SK-N-SH (cell line): ENCODE measurements at regions not wholly inside any gene's neighbourhood (a gene's known extent, or its start where the extent isn't known, plus 50 kb on each side); places are given as distances from the start of the nearest gene placed in this dataset.
A peak's percentile ranks its signal among the peaks of the same experiment; 100 is the strongest.

ENCODE experiments used
- CTCF ChIA-PET: fragments of 300-600, 350-600 bp; formaldehyde crosslinking; extraction: SDS; loops from one replicate; lab custom pipeline; 2021; lab: Yijun Ruan, JAX
- POLR2A ChIA-PET: fragments of 350-600 bp; sonication (Branson Sonifier 250); formaldehyde crosslinking; extraction: SDS; loops from one replicate; lab custom pipeline; 2020; ENCODE audit warnings: antibody characterized with exemption, inconsistent platforms; lab: Yijun Ruan, JAX
- DNase-seq: peaks from one replicate; pipeline ENCODE4 v3.0.0; 2012
- H2AFZ ChIP-seq: fragments of 200-600 bp; sonication (generic); 2 replicates; pipeline ENCODE4 v1.8.1; 2016; ENCODE audit warnings: antibody characterized with exemption, mild to moderate bottlenecking, low read depth
- H3F3A ChIP-seq: fragments of 200-600 bp; sonication (generic); replicated peaks from 2 replicates; pipeline ENCODE3; 2016; ENCODE audit warnings: antibody characterized with exemption, mild to moderate bottlenecking; ENCODE audit not compliant: insufficient read depth
- H3K27ac ChIP-seq, 2 experiments: fragments of 200-500 bp in 1 of 2; fragments of 200-600 bp in 1 of 2; sonication (Bioruptor generic) in 1 of 2; sonication (generic), shearing (Covaris generic) in 1 of 2; 2 replicates each; pipeline versions ENCODE4 v1.5.1 to v1.6.1; 2014 to 2016; ENCODE audit warnings: low read depth in 2 of 2, inconsistent platforms in 1 of 2, low read length in 1 of 2, mild to moderate bottlenecking in 1 of 2, mixed read lengths in 1 of 2
- H3K27me3 ChIP-seq: fragments of 200-600 bp; sonication (generic), shearing (Covaris generic); 2 replicates; pipeline ENCODE4 v1.6.1; 2016; ENCODE audit warnings: mixed run types; ENCODE audit not compliant: insufficient read depth
- H3K36me3 ChIP-seq, 2 experiments: fragments of 200-500 bp in 1 of 2; fragments of 200-600 bp in 1 of 2; sonication (Bioruptor generic) in 1 of 2; sonication (generic) in 1 of 2; replicated peaks in 1 of 2; 2 replicates each; pipeline versions ENCODE3 to v1.5.1; 2014 to 2016; ENCODE audit warnings: low read length in 1 of 2, mild to moderate bottlenecking in 1 of 2; ENCODE audit not compliant: insufficient read depth in 2 of 2, control insufficient read depth in 1 of 2
- H3K4me1 ChIP-seq, 2 experiments: fragments of 200-500 bp in 1 of 2; fragments of 200-600 bp in 1 of 2; sonication (Bioruptor generic) in 1 of 2; sonication (generic), shearing (Covaris generic) in 1 of 2; 2 replicates each; pipeline versions ENCODE4 v1.5.1 to v1.6.1; 2014 to 2016; ENCODE audit warnings: low read depth in 1 of 2, low read length in 1 of 2, mixed run types in 1 of 2; ENCODE audit not compliant: insufficient read depth in 2 of 2, control insufficient read depth in 1 of 2
- H3K4me2 ChIP-seq: fragments of 200-600 bp; sonication (generic), shearing (Covaris generic); 2 replicates; pipeline ENCODE4 v1.6.1; 2017; ENCODE audit warnings: mixed run types
- H3K4me3 ChIP-seq, 2 experiments: fragments of 200-500 bp in 1 of 2; fragments of 200-600 bp in 1 of 2; sonication (Bioruptor generic) in 1 of 2; sonication (generic), shearing (Covaris generic) in 1 of 2; 2 replicates each; pipeline versions ENCODE4 v1.5.1 to v1.8.1; 2014 to 2016; ENCODE audit warnings: low read depth in 2 of 2, inconsistent platforms in 1 of 2, low read length in 1 of 2, mild to moderate bottlenecking in 1 of 2, mixed read lengths in 1 of 2, moderate library complexity in 1 of 2
- H3K79me2 ChIP-seq: fragments of 200-600 bp; sonication (generic); 2 replicates; pipeline ENCODE4 v1.8.1; 2017; ENCODE audit warnings: mild to moderate bottlenecking; ENCODE audit not compliant: insufficient read depth
- H3K9ac ChIP-seq: fragments of 200-600 bp; sonication (generic); 2 replicates; pipeline ENCODE4 v1.6.1; 2017; ENCODE audit warnings: mixed run types
- H3K9me2 ChIP-seq: fragments of 200-600 bp; sonication (generic); 2 replicates; pipeline ENCODE4 v1.6.1; 2017; ENCODE audit warnings: mixed run types
- H3K9me3 ChIP-seq: fragments of 200-600 bp; sonication (generic); 2 replicates; pipeline ENCODE4 v1.6.1; 2017; ENCODE audit warnings: mixed run types, mild to moderate bottlenecking, moderate library complexity
- H4K20me1 ChIP-seq: fragments of 200-600 bp; sonication (generic); 2 replicates; pipeline ENCODE4 v1.6.1; 2017; ENCODE audit warnings: mild to moderate bottlenecking, mixed run types; ENCODE audit not compliant: insufficient read depth
- CHD2 ChIP-seq: fragments of 150-350 bp; IDR thresholded peaks from 2 replicates; pipeline ENCODE4 v1.6.1; 2018; ENCODE audit warnings: low read length; ENCODE audit not compliant: partially characterized antibody
- ELF1 ChIP-seq: IDR thresholded peaks from 2 replicates; pipeline ENCODE4 v1.4.0; 2012
- EZH2phosphoT487 ChIP-seq: fragments of 200-600 bp; sonication (generic); IDR thresholded peaks from 2 replicates; pipeline ENCODE4 v1.6.1; 2017; ENCODE audit warnings: low read depth, mixed run types, mild to moderate bottlenecking, antibody characterized with exemption, moderate library complexity, borderline replicate concordance
- GATA2 ChIP-seq: sonication (generic); formaldehyde crosslinking; IDR thresholded peaks from 2 replicates; pipeline ENCODE4 v1.5.0; 2020; ENCODE audit warnings: mild to moderate bottlenecking, missing genetic modification reagents
- JUND ChIP-seq: IDR thresholded peaks from 2 replicates; pipeline ENCODE4 v1.4.0; 2012
- MEF2A ChIP-seq: IDR thresholded peaks from 2 replicates; pipeline ENCODE4 v1.4.0; 2012; ENCODE audit warnings: low read depth, borderline replicate concordance
- MXI1 ChIP-seq: IDR thresholded peaks from 2 replicates; pipeline ENCODE4 v1.6.1; 2012; ENCODE audit warnings: mild to moderate bottlenecking, low read depth, low read length, improper control_type of control experiment
- NFIC ChIP-seq: IDR thresholded peaks from 2 replicates; pipeline ENCODE4 v1.4.0; 2012; ENCODE audit warnings: borderline replicate concordance
- NRF1 ChIP-seq: IDR thresholded peaks from 2 replicates; pipeline ENCODE4 v1.6.1; 2012; ENCODE audit warnings: low read depth, mild to moderate bottlenecking, low read length
- POLR2AphosphoS5 ChIP-seq: IDR thresholded peaks from 2 replicates; pipeline ENCODE4 v1.6.1; 2012; ENCODE audit warnings: low read depth, low read length
- RCOR1 ChIP-seq: fragments of 150-350 bp; IDR thresholded peaks from 2 replicates; pipeline ENCODE4 v1.6.1; 2017; ENCODE audit warnings: antibody characterized with exemption, low read length
- RFX5 ChIP-seq: IDR thresholded peaks from 2 replicates; pipeline ENCODE4 v1.6.1; 2012; ENCODE audit warnings: mild to moderate bottlenecking, improper control_type of control experiment, low read length
- RXRA ChIP-seq: IDR thresholded peaks from 2 replicates; pipeline ENCODE4 v1.4.0; 2012; ENCODE audit warnings: low read depth, mild to moderate bottlenecking, borderline replicate concordance
- SIN3A ChIP-seq: IDR thresholded peaks from 2 replicates; pipeline ENCODE4 v1.6.1; 2012; ENCODE audit warnings: low read depth, mild to moderate bottlenecking, low read length, moderate library complexity, borderline replicate concordance
- SMC3 ChIP-seq: IDR thresholded peaks from 2 replicates; pipeline ENCODE4 v1.6.1; 2012; ENCODE audit warnings: low read depth, low read length, improper control_type of control experiment
- TAF1 ChIP-seq: IDR thresholded peaks from 2 replicates; pipeline ENCODE4 v1.6.1; 2012; ENCODE audit warnings: low read depth, mild to moderate bottlenecking, low read length, moderate library complexity, borderline replicate concordance
- TCF12 ChIP-seq: IDR thresholded peaks from 2 replicates; pipeline ENCODE4 v1.4.0; 2012
- WGBS: methylation state at CpG from one replicate; pipeline ENCODE4 v1.1.6; 2017; ENCODE audit warnings: low lambda C conversion rate; 5-methylcytosine and 5-hydroxymethylcytosine counted together
- TF ChIP-seq, protein P1 (sequence below): IDR thresholded peaks from 2 replicates; pipeline ENCODE4 v1.6.1; 2012; ENCODE audit warnings: mild to moderate bottlenecking, low read depth, low read length, moderate library complexity
- TF ChIP-seq, protein P2 (sequence below): fragments of 150-350 bp; IDR thresholded peaks from 2 replicates; pipeline ENCODE4 v1.6.1; 2017; ENCODE audit warnings: antibody characterized with exemption, low read length, low read depth, borderline replicate concordance
- TF ChIP-seq, protein P3 (sequence below): IDR thresholded peaks from 2 replicates; pipeline ENCODE4 v1.4.0; 2012; ENCODE audit warnings: low read depth, borderline replicate concordance
- TF ChIP-seq, protein P4 (sequence below): fragments of 150-350 bp; IDR thresholded peaks from 2 replicates; pipeline ENCODE4 v1.6.1; 2016; ENCODE audit warnings: mild to moderate bottlenecking, low read depth, low read length

DNA sequence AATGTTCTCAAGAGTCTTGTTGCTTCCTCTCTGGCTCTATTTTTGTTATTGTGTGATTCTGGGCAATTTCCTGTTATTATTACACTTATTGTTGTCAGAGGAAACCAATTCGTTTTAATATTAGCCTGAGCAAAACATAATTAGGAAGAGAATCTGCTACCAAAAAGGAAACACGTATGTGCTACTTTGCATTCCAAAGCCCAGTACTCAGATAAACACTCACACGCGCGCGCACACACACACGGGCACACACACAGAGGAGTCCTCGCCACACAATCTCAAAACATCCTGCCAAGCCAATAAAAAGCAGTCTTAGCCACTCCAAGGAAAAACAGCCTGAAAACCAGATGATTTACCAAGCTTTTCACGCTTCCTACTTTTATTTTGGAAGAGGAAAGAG, 400.7 kb downstream of the NUAK1 start (continued):
- TF ChIP-seq, protein P1, sequence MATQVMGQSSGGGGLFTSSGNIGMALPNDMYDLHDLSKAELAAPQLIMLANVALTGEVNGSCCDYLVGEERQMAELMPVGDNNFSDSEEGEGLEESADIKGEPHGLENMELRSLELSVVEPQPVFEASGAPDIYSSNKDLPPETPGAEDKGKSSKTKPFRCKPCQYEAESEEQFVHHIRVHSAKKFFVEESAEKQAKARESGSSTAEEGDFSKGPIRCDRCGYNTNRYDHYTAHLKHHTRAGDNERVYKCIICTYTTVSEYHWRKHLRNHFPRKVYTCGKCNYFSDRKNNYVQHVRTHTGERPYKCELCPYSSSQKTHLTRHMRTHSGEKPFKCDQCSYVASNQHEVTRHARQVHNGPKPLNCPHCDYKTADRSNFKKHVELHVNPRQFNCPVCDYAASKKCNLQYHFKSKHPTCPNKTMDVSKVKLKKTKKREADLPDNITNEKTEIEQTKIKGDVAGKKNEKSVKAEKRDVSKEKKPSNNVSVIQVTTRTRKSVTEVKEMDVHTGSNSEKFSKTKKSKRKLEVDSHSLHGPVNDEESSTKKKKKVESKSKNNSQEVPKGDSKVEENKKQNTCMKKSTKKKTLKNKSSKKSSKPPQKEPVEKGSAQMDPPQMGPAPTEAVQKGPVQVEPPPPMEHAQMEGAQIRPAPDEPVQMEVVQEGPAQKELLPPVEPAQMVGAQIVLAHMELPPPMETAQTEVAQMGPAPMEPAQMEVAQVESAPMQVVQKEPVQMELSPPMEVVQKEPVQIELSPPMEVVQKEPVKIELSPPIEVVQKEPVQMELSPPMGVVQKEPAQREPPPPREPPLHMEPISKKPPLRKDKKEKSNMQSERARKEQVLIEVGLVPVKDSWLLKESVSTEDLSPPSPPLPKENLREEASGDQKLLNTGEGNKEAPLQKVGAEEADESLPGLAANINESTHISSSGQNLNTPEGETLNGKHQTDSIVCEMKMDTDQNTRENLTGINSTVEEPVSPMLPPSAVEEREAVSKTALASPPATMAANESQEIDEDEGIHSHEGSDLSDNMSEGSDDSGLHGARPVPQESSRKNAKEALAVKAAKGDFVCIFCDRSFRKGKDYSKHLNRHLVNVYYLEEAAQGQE: no peak
- TF ChIP-seq MEF2A: no peak
- TF ChIP-seq NRF1: no peak

DNA sequence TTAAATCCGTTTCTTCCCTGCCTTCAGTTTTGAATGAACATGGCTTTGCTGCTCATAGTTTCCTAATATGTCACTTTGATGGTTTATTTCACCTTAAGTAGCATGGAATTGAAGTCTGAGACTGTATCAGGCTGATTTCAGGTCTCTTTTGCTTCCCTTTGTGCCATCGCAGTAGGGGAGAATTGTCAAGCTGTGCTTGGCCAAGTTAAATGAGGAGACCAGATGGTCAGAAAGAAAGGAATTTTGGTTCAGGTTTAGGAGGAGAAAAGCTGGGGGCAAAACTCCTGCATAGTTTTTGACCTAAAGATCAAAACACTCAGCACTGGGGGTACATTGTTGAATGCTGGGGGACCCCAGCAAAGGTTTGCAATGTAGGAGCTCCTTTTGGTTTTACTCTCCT, 398.4 kb downstream of the NUAK1 start:
- POLR2A ChIA-PET: no interaction called here
- no peaks in the 10 kb centered on the region for H3K27me3 ChIP-seq
- H3K9me3 ChIP-seq: no peaks in the 10 kb centered on the region
- DNase-seq: no peak
- no peaks in the 10 kb centered on the region for H3K36me3 ChIP-seq
- 0 out of 2 replicates have a peak overlapping the region, but pooled peaks have one; percentile 16 for H3K4me2 ChIP-seq
- TF ChIP-seq, protein P2, sequence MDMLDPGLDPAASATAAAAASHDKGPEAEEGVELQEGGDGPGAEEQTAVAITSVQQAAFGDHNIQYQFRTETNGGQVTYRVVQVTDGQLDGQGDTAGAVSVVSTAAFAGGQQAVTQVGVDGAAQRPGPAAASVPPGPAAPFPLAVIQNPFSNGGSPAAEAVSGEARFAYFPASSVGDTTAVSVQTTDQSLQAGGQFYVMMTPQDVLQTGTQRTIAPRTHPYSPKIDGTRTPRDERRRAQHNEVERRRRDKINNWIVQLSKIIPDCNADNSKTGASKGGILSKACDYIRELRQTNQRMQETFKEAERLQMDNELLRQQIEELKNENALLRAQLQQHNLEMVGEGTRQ: no peak
- no peak for TF ChIP-seq JUND
- no peak for TF ChIP-seq TCF12
- no peak for TF ChIP-seq RCOR1
- TF ChIP-seq POLR2AphosphoS5: no peak
- TF ChIP-seq, protein P3, sequence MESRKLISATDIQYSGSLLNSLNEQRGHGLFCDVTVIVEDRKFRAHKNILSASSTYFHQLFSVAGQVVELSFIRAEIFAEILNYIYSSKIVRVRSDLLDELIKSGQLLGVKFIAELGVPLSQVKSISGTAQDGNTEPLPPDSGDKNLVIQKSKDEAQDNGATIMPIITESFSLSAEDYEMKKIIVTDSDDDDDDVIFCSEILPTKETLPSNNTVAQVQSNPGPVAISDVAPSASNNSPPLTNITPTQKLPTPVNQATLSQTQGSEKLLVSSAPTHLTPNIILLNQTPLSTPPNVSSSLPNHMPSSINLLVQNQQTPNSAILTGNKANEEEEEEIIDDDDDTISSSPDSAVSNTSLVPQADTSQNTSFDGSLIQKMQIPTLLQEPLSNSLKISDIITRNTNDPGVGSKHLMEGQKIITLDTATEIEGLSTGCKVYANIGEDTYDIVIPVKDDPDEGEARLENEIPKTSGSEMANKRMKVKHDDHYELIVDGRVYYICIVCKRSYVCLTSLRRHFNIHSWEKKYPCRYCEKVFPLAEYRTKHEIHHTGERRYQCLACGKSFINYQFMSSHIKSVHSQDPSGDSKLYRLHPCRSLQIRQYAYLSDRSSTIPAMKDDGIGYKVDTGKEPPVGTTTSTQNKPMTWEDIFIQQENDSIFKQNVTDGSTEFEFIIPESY: no peak
- TF ChIP-seq GATA2 (CRISPR knock-in tag): no peak
- TF ChIP-seq, protein P4, sequence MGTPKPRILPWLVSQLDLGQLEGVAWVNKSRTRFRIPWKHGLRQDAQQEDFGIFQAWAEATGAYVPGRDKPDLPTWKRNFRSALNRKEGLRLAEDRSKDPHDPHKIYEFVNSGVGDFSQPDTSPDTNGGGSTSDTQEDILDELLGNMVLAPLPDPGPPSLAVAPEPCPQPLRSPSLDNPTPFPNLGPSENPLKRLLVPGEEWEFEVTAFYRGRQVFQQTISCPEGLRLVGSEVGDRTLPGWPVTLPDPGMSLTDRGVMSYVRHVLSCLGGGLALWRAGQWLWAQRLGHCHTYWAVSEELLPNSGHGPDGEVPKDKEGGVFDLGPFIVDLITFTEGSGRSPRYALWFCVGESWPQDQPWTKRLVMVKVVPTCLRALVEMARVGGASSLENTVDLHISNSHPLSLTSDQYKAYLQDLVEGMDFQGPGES: no peak
- TF ChIP-seq SMC3: no peak
- no peak for TF ChIP-seq RFX5
- TF ChIP-seq SIN3A: no peak
- no peak for TF ChIP-seq NRF1
- TF ChIP-seq NFIC: no peak
- no peak for TF ChIP-seq ELF1
- no peak for TF ChIP-seq TAF1
- TF ChIP-seq EZH2phosphoT487: no peak
- no peak for TF ChIP-seq CHD2
- no peak for TF ChIP-seq RXRA
- TF ChIP-seq MXI1: no peak
- TF ChIP-seq, all 33 proteins: peak for 0
- peaks cover 5 to 13% of the 10 kb centered on the region in 2 experiments; a peak in 2 of 4 replicates for H3K4me1 ChIP-seq
- H3K27ac ChIP-seq: no peak overlapping the region
- CTCF ChIA-PET: interaction anchor here (1.3 kb wide), 1 partner anchor 35 kb away, joined by 4 read pairs; no protein-coding TSS in a partner anchor
- no peak overlapping the region for H3K4me3 ChIP-seq
- no peaks in the 10 kb centered on the region for H3F3A ChIP-seq
- 74% methylated on average over 2 of the region's 2 CpGs for WGBS
- no peaks in the 10 kb centered on the region for H3K79me2 ChIP-seq
- H3K9ac ChIP-seq: no peak overlapping the region
- H4K20me1 ChIP-seq: no peaks in the 10 kb centered on the region
- H2AFZ ChIP-seq: no peak overlapping the region
- no peaks in the 10 kb centered on the region for H3K9me2 ChIP-seq
